SU-DHL-6 (cell line): ENCODE measurements at regions not wholly inside any gene's neighbourhood (a gene's known extent, or its start where the extent isn't known, plus 50 kb on each side); places are given as distances from the start of the nearest gene placed in this dataset.
"Not testable (repeated sequence)": the region's sequence is repeated elsewhere in the genome, so short reads cannot be mapped to it uniquely, and the experiment has no call there.

Experiments used
- H2AFZ ChIP-seq: fragments of 200-600 bp; sonication (generic); 2 replicates; pipeline ENCODE4 v1.6.1; 2014; ENCODE audit warnings: low read depth, mild to moderate bottlenecking, moderate library complexity, mixed read lengths, antibody characterized with exemption, low read length; ENCODE audit not compliant: severe bottlenecking
- H3F3A ChIP-seq: fragments of 200-600 bp; shearing (Covaris generic); 2 replicates; pipeline ENCODE4 v1.6.0; 2016; ENCODE audit warnings: antibody characterized with exemption, mild to moderate bottlenecking; ENCODE audit not compliant: insufficient read depth
- H3K27ac ChIP-seq: fragments of 200-600 bp; sonication (generic); 2 replicates; pipeline ENCODE4 v1.5.1; 2016; ENCODE audit warnings: low read depth, mild to moderate bottlenecking, low read length, moderate library complexity, mixed read lengths
- H3K27me3 ChIP-seq: fragments of 200-600 bp; sonication (generic), shearing (Covaris generic); 2 replicates; pipeline ENCODE4 v1.6.0; 2014; ENCODE audit warnings: mild to moderate bottlenecking, low read length
- H3K36me3 ChIP-seq: fragments of 200-600 bp; sonication (generic); 2 replicates; pipeline ENCODE4 v1.6.1; 2014; ENCODE audit warnings: mild to moderate bottlenecking, low read length, mixed read lengths
- H3K4me2 ChIP-seq: fragments of 300-600, 200-600 bp; shearing (Covaris generic), sonication (generic); 2 replicates; pipeline ENCODE4 v1.6.0; 2014; ENCODE audit warnings: low read length, low read depth, mild to moderate bottlenecking; ENCODE audit not compliant: poor library complexity, severe bottlenecking
- H3K4me3 ChIP-seq: fragments of 200-600 bp; sonication (generic); 2 replicates; pipeline ENCODE4 v1.5.1; 2014; ENCODE audit warnings: antibody characterized with exemption, low read length, mild to moderate bottlenecking, mixed read lengths; ENCODE audit not compliant: insufficient read depth, poor library complexity, severe bottlenecking
- H3K79me2 ChIP-seq: fragments of 200-600 bp; sonication (generic); 2 replicates; pipeline ENCODE4 v1.6.1; 2014; ENCODE audit warnings: mild to moderate bottlenecking, low read length, moderate library complexity; ENCODE audit not compliant: insufficient read depth
- H3K9ac ChIP-seq: fragments of 200-600 bp; sonication (generic); 2 replicates; pipeline ENCODE4 v1.7.0; 2014; ENCODE audit warnings: mild to moderate bottlenecking, low read length
- H3K9me2 ChIP-seq: fragments of 200-600 bp; sonication (generic); replicated peaks from 2 replicates; pipeline ENCODE4 v1.6.1; 2014; ENCODE audit warnings: low read length; ENCODE audit not compliant: insufficient read depth
- H3K9me3 ChIP-seq: fragments of 200-600 bp; sonication (generic); 2 replicates; pipeline ENCODE4 v1.6.1; 2014; ENCODE audit warnings: low read length, mixed read lengths; ENCODE audit not compliant: insufficient read depth
- H4K20me1 ChIP-seq: fragments of 200-600 bp; sonication (generic); 2 replicates; pipeline ENCODE4 v1.6.1; 2014; ENCODE audit warnings: low read depth, mild to moderate bottlenecking, antibody characterized with exemption, low read length, moderate library complexity, mixed read lengths
- EZH2phosphoT487 ChIP-seq: fragments of 200-600 bp; sonication (generic), shearing (Covaris generic); conservative IDR thresholded peaks from 2 replicates; pipeline ENCODE4 v1.6.1; 2018; ENCODE audit warnings: mild to moderate bottlenecking, antibody characterized with exemption, low read length, moderate library complexity, mixed read lengths
- TF ChIP-seq, protein P1 (sequence below): fragments of 200-600 bp; sonication (generic); IDR thresholded peaks from one replicate; pipeline ENCODE4 v1.5.1; 2017; ENCODE audit warnings: antibody characterized with exemption, mild to moderate bottlenecking, low read length, moderate library complexity; ENCODE audit not compliant: insufficient read depth, poor library complexity, severe bottlenecking

- no peak overlapping the region for H2AFZ ChIP-seq
- H3K27ac ChIP-seq = no peak overlapping the region
- H3K4me2 ChIP-seq = no peak overlapping the region
- H3K9me3 ChIP-seq = no peaks in the 10 kb centered on the region
- no peaks in the 10 kb centered on the region for H3K79me2 ChIP-seq
- H3K27me3 ChIP-seq = no peaks in the 10 kb centered on the region
- H3F3A ChIP-seq = no peaks in the 10 kb centered on the region
- H4K20me1 ChIP-seq = no peaks in the 10 kb centered on the region
- no peaks in the 10 kb centered on the region for H3K9me2 ChIP-seq
- no peak overlapping the region for H3K9ac ChIP-seq
- no peak for TF ChIP-seq EZH2phosphoT487
- TF ChIP-seq, protein P1, sequence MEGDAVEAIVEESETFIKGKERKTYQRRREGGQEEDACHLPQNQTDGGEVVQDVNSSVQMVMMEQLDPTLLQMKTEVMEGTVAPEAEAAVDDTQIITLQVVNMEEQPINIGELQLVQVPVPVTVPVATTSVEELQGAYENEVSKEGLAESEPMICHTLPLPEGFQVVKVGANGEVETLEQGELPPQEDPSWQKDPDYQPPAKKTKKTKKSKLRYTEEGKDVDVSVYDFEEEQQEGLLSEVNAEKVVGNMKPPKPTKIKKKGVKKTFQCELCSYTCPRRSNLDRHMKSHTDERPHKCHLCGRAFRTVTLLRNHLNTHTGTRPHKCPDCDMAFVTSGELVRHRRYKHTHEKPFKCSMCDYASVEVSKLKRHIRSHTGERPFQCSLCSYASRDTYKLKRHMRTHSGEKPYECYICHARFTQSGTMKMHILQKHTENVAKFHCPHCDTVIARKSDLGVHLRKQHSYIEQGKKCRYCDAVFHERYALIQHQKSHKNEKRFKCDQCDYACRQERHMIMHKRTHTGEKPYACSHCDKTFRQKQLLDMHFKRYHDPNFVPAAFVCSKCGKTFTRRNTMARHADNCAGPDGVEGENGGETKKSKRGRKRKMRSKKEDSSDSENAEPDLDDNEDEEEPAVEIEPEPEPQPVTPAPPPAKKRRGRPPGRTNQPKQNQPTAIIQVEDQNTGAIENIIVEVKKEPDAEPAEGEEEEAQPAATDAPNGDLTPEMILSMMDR = no peak
- no peaks in the 10 kb centered on the region for H3K36me3 ChIP-seq
- no peak overlapping the region for H3K4me3 ChIP-seq
These were observed 136.5 kb upstream of the LIFR start for GRCh38 chr5:38692781-38693527.

- Histone ChIP-seq H3K9me3 (no peaks in the 10 kb centered on the region), H3K9me2 (no peaks in the 10 kb centered on the region), H2AFZ (no peak overlapping the region), H3K4me2 (no peak overlapping the region), H3K27ac (no peak overlapping the region), H4K20me1 (no peaks in the 10 kb centered on the region), H3K36me3 (no peaks in the 10 kb centered on the region), H3K79me2 (no peaks in the 10 kb centered on the region), H3K4me3 (no peak overlapping the region), H3K27me3 (no peaks in the 10 kb centered on the region), H3K9ac (no peak overlapping the region), H3F3A (no peaks in the 10 kb centered on the region)
- TF ChIP-seq, protein P1 = no peak
- TF ChIP-seq EZH2phosphoT487 = no peak
These were observed 138.8 kb upstream of the LIFR start for GRCh38 chr5:38695021-38695958.

- Histone ChIP-seq H3K9ac (no peak overlapping the region), H3K79me2 (no peaks in the 10 kb centered on the region), H3K4me3 (no peak overlapping the region), H3K36me3 (no peaks in the 10 kb centered on the region), H4K20me1 (no peaks in the 10 kb centered on the region), H3K4me2 (no peak overlapping the region), H3K9me3 (no peaks in the 10 kb centered on the region), H3K27me3 (no peaks in the 10 kb centered on the region), H3K9me2 (no peaks in the 10 kb centered on the region), H3F3A (no peaks in the 10 kb centered on the region), H2AFZ (no peak overlapping the region), H3K27ac (no peak overlapping the region)
- TF ChIP-seq, protein P1 = no peak
- TF ChIP-seq EZH2phosphoT487 = no peak
These were observed 140.6 kb upstream of the LIFR start for GRCh38 chr5:38697013-38697412.

- H2AFZ ChIP-seq, H3K27ac ChIP-seq, H3K9me2 ChIP-seq, H3K27me3 ChIP-seq, H3K9ac ChIP-seq, H3K4me3 ChIP-seq, H3K36me3 ChIP-seq, H3K79me2 ChIP-seq, H3K9me3 ChIP-seq, H4K20me1 ChIP-seq, H3K4me2 ChIP-seq, H3F3A ChIP-seq: not testable (repeated sequence)
These were observed 140.3 kb upstream of the OSMR start for GRCh38 chr5:38705529-38705928.
